HG03108 (cell line): ENCODE measurements at regions not wholly inside any gene's neighbourhood (a gene's known extent, or its start where the extent isn't known, plus 50 kb on each side); places are given as distances from the start of the nearest gene placed in this dataset.
"Not testable (repeated sequence)": the region's sequence is repeated elsewhere in the genome, so short reads cannot be mapped to it uniquely, and the experiment has no call there.

Experiments used
- ATAC-seq: cut with Tn5 transposase; IDR thresholded peaks from one replicate; pipeline ENCODE4 v1.9.1; 2021; ENCODE audit warnings: moderate library complexity; ENCODE audit not compliant: unreplicated experiment

- ATAC-seq = no peak
These were observed 349.7 kb upstream of the SLC7A11 start for GRCh38 chr4:138591808-138592207.

DNA sequence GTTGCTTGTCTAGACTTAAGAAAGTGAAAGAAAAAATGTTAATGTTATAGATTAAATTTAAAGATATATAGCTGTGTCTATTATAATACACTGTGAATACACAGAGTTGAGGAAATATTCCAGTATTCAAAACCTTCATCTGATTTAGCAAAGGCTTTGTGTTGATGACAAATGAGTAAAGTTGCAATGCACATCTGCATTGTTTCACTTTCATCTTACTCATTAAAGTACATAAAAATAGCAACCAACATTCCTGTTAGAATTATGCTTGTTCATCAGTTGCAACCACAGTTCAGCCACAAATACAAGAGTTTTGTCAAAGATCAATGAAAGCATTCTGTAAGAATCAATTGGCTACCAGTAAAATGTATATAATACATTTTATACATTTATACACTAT, 346.4 kb upstream of the SLC7A11 start:
- ATAC-seq = no peak

GRCh38 chr4:138579146-138579545, 337.0 kb upstream of the SLC7A11 start:
- no peak for ATAC-seq

DNA sequence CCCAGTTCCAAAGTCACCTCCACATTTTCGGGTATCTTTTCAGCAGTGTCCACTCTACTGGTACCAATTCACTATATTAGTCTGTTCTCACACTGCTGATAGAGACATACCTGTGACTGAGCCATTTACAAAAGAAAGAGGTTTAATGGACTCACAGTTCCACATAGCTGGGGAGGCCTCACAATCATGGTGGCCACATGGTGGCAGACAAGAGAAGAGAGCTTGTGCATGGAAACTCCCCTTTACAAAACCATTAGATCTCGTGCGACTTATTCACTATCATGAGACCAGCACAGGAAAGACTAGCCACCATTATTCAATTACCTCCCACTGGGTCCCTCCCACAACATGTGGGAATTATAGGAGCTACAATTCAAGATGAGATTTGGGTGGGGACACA, 335.7 kb upstream of the SLC7A11 start:
- ATAC-seq = not testable (repeated sequence)

GRCh38 chr4:138577145-138577544, 335.0 kb upstream of the SLC7A11 start:
- no peak for ATAC-seq

- ATAC-seq = no peak
These were observed 334.5 kb upstream of the SLC7A11 start for GRCh38 chr4:138576684-138577083.

GRCh38 chr4:138573246-138573645, 331.1 kb upstream of the SLC7A11 start:
- ATAC-seq = no peak

DNA sequence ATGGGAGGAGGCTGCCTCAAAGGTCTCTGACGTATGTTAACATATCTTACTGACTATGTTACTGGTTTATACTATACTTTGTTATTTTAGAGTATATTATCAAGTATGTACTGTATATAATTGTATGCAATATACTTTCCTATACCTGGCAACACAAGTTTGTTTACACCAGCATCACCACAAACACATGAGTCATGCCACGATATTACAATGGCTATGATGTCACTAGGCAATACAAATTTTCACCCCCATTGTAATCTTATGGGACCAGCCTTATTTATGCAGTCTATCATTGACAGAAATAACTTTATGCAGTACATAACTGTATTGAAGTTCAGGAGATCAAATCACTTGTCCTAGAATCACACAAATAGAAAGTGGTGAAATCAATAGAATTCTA, 329.9 kb upstream of the SLC7A11 start:
- ATAC-seq = no peak

- no peak for ATAC-seq
These were observed 325.5 kb upstream of the SLC7A11 start for GRCh38 chr4:138567696-138568095.

DNA sequence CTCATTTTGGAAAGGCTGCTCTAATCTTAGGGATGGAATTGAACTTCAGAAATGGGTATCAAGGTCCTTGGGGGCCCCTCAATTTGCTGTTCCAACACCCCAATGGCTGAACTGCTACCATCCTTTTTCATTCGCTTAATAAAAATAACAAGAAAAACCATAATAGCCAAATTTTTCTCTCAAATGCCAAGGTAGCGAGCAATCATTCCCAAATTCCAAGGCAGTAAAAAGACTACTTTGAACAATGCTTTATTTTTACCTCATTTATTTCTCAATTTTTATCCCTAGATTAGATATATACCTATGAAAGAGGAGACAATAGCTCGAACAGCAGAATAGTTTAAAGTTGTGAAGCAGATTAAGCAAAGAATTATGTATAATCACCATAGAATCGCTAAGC, 323.4 kb upstream of the SLC7A11 start:
- ATAC-seq = no peak

DNA sequence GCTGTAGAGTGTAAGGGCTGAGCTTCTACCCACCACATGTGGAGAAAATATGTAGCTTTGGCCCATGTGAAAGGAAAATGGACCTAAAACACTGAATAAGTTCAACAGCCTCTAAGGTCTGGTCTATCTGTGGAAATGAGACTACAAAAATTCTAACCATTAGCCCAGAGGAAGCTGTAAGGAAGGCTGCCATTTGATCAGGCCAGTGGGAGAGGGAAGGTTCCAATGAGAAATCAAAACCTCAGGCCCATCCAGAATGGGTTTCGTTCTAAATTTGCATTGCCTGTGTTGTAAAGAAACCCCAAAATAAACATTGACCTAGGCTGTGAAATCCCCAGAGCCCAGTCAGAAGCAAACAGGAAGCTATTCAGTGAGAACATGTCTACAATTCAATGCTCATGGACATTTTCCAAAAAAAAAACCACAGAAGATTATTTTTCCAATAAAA, 320.4 kb upstream of the SLC7A11 start:
- peak; percentile 70 for ATAC-seq

GRCh38 chr4:138561906-138562305, 319.8 kb upstream of the SLC7A11 start:
- ATAC-seq = no peak

GRCh38 chr4:138561276-138561880, 319.2 kb upstream of the SLC7A11 start:
- ATAC-seq = no peak

DNA sequence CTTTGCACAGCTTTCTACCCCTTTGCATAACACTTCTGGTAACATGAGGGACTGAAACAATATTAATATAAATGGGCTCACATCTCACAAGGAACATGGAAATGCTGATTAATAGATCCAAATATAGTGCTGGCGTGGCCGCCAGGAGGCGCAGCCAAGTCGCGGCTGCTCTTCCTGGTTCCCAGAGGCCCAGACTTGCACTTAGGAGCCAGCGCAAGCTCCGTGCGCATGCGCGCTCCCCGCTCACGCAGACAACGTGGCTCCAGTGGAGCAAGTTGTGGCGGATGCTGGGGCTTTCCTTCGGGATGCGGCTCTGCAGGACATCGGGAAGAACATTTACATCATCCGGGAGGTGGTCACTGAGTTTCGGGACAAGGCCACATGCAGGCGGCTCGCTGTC, 318.3 kb upstream of the SLC7A11 start:
- ATAC-seq = no peak

DNA sequence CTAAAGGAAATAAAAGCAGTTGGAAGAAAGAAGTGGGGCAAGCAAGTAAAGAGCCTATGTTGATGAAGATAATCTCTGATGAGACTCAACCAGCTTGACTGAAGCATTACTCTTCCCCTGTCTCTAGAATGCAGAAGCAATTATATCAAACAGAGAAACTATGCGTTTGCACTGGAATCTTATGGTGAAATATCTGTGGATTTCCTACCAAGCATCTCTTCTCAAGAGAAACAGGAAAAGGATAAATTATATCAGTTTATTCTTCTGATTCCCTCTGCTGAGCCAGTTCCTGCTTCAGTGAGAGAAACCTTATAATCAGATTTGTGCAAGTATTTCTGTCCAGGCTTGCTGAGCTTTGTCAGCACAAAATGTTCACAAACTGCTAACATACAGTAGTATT, 316.7 kb upstream of the SLC7A11 start:
- ATAC-seq = no peak

GRCh38 chr4:138555584-138555983, 313.4 kb upstream of the SLC7A11 start:
- ATAC-seq = no peak

- ATAC-seq = no peak
These were observed 313.0 kb upstream of the SLC7A11 start for GRCh38 chr4:138555108-138555507.

- ATAC-seq = no peak
These were observed 311.1 kb upstream of the SLC7A11 start for GRCh38 chr4:138553001-138553845.

- ATAC-seq = no peak
These were observed 300.1 kb upstream of the SLC7A11 start for GRCh38 chr4:138542191-138542776.

GRCh38 chr4:138540056-138540800, 298.1 kb upstream of the SLC7A11 start:
- no peak for ATAC-seq

GRCh38 chr4:138538743-138539142, 296.6 kb upstream of the SLC7A11 start:
- ATAC-seq = no peak
